HG03039 (cell line): ENCODE measurements at regions not wholly inside any gene's neighbourhood (a gene's known extent, or its start where the extent isn't known, plus 50 kb on each side); places are given as distances from the start of the nearest gene placed in this dataset.

ENCODE experiments used
- ATAC-seq: cut with Tn5 transposase; IDR thresholded peaks from one replicate; pipeline ENCODE4 v1.9.1; 2021; ENCODE audit warnings: mild to moderate bottlenecking, moderate library complexity; ENCODE audit not compliant: unreplicated experiment

- no peak for ATAC-seq
Observed at GRCh38 chr3:94654096-94654495, 591.2 kb downstream of the NSUN3 start.

- no peak for ATAC-seq
Observed at GRCh38 chr3:94665922-94666321, 603.1 kb downstream of the NSUN3 start.

- no peak for ATAC-seq
Observed at GRCh38 chr3:94671078-94671477, 608.2 kb downstream of the NSUN3 start.

- ATAC-seq: no peak
Observed at GRCh38 chr3:94673876-94674275, 611.0 kb downstream of the NSUN3 start.

- ATAC-seq: no peak
Observed at GRCh38 chr3:94686208-94686607, 623.3 kb downstream of the NSUN3 start.

- ATAC-seq: no peak
Observed at GRCh38 chr3:94693997-94694640, 631.3 kb downstream of the NSUN3 start.

- ATAC-seq: no peak
Observed at GRCh38 chr3:94694894-94695293, 632.0 kb downstream of the NSUN3 start.

- ATAC-seq: no peak
Observed at GRCh38 chr3:94704467-94704866, 641.6 kb downstream of the NSUN3 start.

GRCh38 chr3:94709249-94709902 is 646.5 kb downstream of the NSUN3 start:
- no peak for ATAC-seq

GRCh38 chr3:94714194-94714593 is 651.3 kb downstream of the NSUN3 start:
- ATAC-seq: no peak

- no peak for ATAC-seq
Observed at GRCh38 chr3:94716326-94717018, 653.6 kb downstream of the NSUN3 start.

GRCh38 chr3:94734206-94734605 is 671.3 kb downstream of the NSUN3 start:
- no peak for ATAC-seq

GRCh38 chr3:94735354-94735753 is 672.5 kb downstream of the NSUN3 start:
- no peak for ATAC-seq

- ATAC-seq: no peak
Observed at GRCh38 chr3:94737116-94737515, 674.3 kb downstream of the NSUN3 start.

GRCh38 chr3:94739420-94739819 is 676.6 kb downstream of the NSUN3 start:
- no peak for ATAC-seq

GRCh38 chr3:94758751-94759150 is 695.9 kb downstream of the NSUN3 start:
- no peak for ATAC-seq

- ATAC-seq: no peak
Observed at GRCh38 chr3:94772402-94772801, 709.5 kb downstream of the NSUN3 start.

GRCh38 chr3:94775746-94776145 is 712.9 kb downstream of the NSUN3 start:
- ATAC-seq: no peak

- ATAC-seq: no peak
Observed at GRCh38 chr3:94776401-94776915, 713.6 kb downstream of the NSUN3 start.

GRCh38 chr3:94778289-94778688 is 715.4 kb downstream of the NSUN3 start:
- no peak for ATAC-seq

- no peak for ATAC-seq
Observed at GRCh38 chr3:94778814-94779494, 716.1 kb downstream of the NSUN3 start.
